ENCODE measurements at regions not wholly inside any gene's neighbourhood (a gene's known extent, or its start where the extent isn't known, plus 50 kb on each side); places are given as distances from the start of the nearest gene placed in this dataset.

- CTCF ChIA-PET, result no interaction called here
- no peak overlapping the region for H3K27ac Mint-ChIP-seq
- no peaks in the 10 kb centered on the region for H3K27me3 Mint-ChIP-seq (ENCODE audit: low read depth)
- TF ChIP-seq, protein P1, sequence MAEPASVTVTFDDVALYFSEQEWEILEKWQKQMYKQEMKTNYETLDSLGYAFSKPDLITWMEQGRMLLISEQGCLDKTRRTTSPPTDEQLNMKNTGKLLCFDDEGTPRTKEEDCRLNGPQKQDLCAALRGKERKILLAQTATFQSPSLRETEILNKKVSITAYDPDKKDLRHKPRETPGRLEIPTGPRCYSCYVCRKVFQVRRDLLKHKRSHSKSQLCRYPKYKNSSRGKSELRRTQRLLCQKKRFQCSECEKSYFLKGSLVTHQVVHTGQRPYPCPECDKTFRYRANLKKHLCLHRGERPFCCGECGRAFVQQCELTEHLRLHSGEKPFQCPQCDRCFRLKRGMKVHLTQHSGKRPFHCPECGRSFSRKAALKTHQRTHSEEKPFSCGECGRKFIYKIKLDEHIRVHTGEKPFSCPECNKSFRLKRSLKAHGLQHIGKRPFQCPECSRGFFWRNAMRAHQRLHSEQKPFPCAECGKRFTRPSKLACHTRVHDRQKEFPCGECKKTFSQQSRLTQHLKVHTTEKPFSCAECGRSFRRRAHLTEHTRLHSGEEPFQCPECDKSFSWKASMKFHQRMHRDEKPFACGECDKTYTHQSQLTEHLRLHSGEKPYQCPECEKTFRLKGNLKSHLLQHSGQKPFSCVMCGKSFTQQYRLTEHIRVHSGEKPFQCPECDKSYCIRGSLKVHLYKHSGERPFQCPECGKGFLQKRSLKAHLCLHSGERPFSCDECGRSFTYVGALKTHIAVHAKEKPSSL (CRISPR knock-in tag; conservative IDR thresholded peaks at IDR 0.05), result no peak
- no peak for TF ChIP-seq ZNF532 (CRISPR knock-in tag; IDR thresholded peaks at IDR 0.05; ENCODE audit: borderline replicate concordance)
- TF ChIP-seq SMAD3 (CRISPR knock-in tag; IDR thresholded peaks at IDR 0.05; ENCODE audit: borderline replicate concordance), result no peak
- TF ChIP-seq RORB (CRISPR knock-in tag; IDR thresholded peaks at IDR 0.05), result no peak
- no peak for TF ChIP-seq EMX1 (CRISPR knock-in tag; IDR thresholded peaks at IDR 0.05)
- no peak for TF ChIP-seq ZNF232 (CRISPR knock-in tag; IDR thresholded peaks at IDR 0.05)
- TF ChIP-seq FOXP1 (CRISPR knock-in tag; IDR thresholded peaks at IDR 0.05; ENCODE audit: borderline replicate concordance), result no peak
- no peak for TF ChIP-seq ELF4 (CRISPR knock-in tag; IDR thresholded peaks at IDR 0.05; ENCODE audit: low read depth)
- no peak for TF ChIP-seq TEAD1 (CRISPR knock-in tag; IDR thresholded peaks at IDR 0.05)
- TF ChIP-seq, protein P2, sequence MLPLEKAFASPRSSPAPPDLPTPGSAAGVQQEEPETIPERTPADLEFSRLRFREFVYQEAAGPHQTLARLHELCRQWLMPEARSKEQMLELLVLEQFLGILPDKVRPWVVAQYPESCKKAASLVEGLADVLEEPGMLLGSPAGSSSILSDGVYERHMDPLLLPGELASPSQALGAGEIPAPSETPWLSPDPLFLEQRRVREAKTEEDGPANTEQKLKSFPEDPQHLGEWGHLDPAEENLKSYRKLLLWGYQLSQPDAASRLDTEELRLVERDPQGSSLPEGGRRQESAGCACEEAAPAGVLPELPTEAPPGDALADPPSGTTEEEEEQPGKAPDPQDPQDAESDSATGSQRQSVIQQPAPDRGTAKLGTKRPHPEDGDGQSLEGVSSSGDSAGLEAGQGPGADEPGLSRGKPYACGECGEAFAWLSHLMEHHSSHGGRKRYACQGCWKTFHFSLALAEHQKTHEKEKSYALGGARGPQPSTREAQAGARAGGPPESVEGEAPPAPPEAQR (CRISPR knock-in tag; IDR thresholded peaks at IDR 0.05), result no peak
- TF ChIP-seq, protein P3, sequence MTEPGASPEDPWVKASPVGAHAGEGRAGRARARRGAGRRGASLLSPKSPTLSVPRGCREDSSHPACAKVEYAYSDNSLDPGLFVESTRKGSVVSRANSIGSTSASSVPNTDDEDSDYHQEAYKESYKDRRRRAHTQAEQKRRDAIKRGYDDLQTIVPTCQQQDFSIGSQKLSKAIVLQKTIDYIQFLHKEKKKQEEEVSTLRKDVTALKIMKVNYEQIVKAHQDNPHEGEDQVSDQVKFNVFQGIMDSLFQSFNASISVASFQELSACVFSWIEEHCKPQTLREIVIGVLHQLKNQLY (CRISPR knock-in tag; IDR thresholded peaks at IDR 0.05), result no peak
- no peak for TF ChIP-seq ZNF416 (CRISPR knock-in tag; IDR thresholded peaks at IDR 0.05)
- TF ChIP-seq NFATC4 (CRISPR knock-in tag; IDR thresholded peaks at IDR 0.05), result no peak
- TF ChIP-seq ATF3 (CRISPR knock-in tag; conservative IDR thresholded peaks at IDR 0.05), result no peak
- no peak for TF ChIP-seq SOX15 (CRISPR knock-in tag; IDR thresholded peaks at IDR 0.05)
- no peak for TF ChIP-seq ATF2 (CRISPR knock-in tag; IDR thresholded peaks at IDR 0.05; ENCODE audit: borderline replicate concordance, low read depth)
- TF ChIP-seq USF2 (CRISPR knock-in tag; IDR thresholded peaks at IDR 0.05), result no peak
- no peak for TF ChIP-seq TEAD4 (CRISPR knock-in tag; IDR thresholded peaks at IDR 0.05)
- no peak for TF ChIP-seq ZNF317 (CRISPR knock-in tag; IDR thresholded peaks at IDR 0.05; ENCODE audit: borderline replicate concordance, low read depth)
- ATAC-seq, result no peak
- no peak for DNase-seq (ENCODE audit: low spot score)
- POLR2A ChIA-PET, result no interaction called here
- H3K4me3 Mint-ChIP-seq, result no peak overlapping the region
- H3K9me3 Mint-ChIP-seq, result no peaks in the 10 kb centered on the region
- no peaks in the 10 kb centered on the region for H3K4me1 Mint-ChIP-seq
- H3K36me3 Mint-ChIP-seq, result no peaks in the 10 kb centered on the region
These were observed 737.1 kb downstream of the FAT4 start for GRCh38 chr4:126051689-126052424.
